ENCODE measurements at regions not wholly inside any gene's neighbourhood (a gene's known extent, or its start where the extent isn't known, plus 50 kb on each side); places are given as distances from the start of the nearest gene placed in this dataset.
"Not testable (repeated sequence)": the region's sequence is repeated elsewhere in the genome, so short reads cannot be mapped to it uniquely, and the experiment has no call there.

- DNase-seq: no peak
These were observed 82.4 kb upstream of the MAGI3 start for GRCh38 chr1:113307771-113308445.

- not testable (repeated sequence) for DNase-seq
These were observed 77.7 kb upstream of the MAGI3 start for GRCh38 chr1:113312651-113313050.

DNA sequence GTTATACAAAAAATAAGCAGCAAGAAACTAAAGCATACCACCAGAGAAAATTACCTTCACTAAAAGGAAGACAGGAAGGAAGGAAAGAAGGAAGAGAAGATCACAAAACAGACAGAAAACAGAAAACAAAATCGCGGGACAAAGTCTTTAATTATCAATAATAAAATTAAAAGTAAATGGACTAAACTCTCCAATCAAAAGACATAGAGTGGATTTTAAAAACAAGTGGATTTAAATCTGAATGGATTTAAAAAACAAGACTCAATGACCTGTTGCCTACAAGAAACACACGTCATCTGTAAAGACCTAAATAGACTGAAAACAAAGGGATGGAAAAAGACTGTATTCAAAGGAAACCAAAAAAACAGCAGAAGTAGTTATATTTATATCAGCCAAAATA lies 75.7 kb upstream of the MAGI3 start:
- no peak for DNase-seq

DNA sequence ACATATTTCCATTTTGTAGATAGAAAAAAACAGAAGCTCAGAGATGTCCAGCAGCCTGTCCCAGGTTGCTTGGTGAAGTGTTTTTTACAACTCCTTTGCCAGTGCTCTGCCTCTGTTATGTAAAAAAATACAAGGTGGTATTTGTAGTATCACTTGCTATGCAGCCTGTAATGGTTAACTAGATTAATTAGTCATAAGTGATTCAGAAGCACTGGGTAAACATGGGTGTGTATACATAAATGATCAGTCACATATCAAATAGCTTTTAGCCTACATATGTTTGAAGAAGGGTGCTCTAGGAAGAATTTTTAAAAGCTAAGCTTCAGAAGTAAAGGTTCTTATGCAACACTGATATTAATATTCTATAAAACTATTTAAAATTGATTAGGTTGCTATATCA lies 70.0 kb upstream of the MAGI3 start:
- DNase-seq: no peak

- no peak for DNase-seq
These were observed 69.2 kb upstream of the MAGI3 start for GRCh38 chr1:113320972-113321680.

DNA sequence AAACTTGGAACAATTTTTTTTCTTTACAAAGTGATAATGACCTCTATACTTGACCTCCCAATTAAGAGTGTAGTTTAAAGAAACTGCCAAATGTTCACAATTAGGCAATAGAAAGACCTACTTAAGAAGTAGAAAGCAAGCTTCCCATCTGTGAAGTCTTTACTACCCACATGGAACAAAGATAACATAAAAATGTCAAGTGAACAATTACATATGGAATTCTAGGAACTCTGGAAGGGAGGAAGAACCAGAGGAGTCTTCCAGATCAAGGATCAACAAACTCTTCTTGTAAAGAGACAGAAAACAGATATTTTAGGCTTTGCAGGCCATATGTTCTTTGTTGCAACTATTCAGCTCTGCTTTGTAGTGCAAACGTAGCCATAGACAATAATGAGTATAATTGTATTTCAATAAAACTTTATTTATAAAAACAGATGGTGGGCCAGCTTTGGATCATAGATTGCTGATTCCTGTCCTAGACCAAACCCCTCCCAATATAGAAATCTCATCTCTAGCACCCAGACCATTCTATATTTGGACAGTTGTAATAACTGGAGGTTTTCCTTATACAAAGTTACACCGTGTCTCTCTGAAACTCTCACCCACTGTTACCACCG lies 68.4 kb upstream of the MAGI3 start:
- DNase-seq: no peak

DNA sequence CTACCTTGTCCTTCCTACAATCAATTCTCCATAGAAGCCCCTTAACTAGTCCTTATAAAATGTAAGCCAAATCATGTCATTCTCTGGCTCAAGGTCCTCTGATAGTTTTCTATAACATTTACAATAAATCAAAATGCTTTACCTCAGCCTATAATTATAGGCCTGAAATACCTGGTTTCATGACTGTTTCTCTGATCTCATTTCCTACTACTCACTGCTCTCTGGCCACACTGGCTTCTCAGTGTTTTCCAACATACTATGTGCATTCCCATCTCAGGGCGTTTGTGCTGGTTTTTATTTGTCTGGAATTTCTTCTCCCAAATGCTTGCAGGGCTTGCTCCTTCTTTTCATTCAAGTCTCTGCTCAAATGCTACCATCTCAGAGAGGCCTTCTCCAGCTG lies 67.9 kb upstream of the MAGI3 start:
- no peak for DNase-seq

DNA sequence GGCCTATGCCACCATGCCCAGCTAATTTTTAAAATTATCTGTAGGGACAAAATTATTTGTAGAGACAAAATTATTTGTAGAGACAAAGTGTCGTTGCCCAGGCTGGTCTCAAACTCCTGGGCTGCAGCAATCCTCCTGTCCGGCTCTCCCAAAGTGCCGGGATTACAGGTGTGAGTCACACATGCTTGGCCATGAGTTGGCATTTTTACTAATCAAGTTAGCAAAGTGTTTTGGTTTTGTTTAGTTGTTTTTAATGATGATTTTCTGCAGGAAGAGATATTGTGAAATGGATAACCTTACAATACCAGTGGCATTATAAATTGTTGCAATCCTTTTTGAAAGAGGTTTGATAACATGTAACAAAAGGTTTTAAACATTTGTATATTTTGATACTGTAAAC lies 65.3 kb upstream of the MAGI3 start:
- no peak for DNase-seq

- no peak for DNase-seq
These were observed 63.3 kb upstream of the MAGI3 start for GRCh38 chr1:113326976-113327375.

DNA sequence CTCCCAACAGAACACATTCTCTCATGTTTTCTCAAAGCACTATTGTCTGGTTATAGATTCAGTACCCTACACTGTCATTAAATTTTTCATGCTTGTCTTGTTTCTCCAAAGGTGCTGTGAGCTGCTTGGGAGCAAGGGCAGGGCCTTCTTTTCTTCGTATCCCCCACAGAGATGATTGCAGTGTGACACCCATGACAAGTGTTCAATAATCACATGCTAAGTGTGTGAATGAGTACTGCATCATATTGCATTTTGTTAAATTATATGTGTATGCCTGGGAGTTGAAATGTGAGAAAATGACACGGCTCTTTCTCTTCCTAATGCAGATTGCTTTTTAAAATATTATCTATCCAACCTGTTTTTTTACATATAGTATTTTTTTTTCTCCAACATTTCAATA lies 57.3 kb upstream of the MAGI3 start:
- no peak for DNase-seq

GRCh38 chr1:113340038-113340437 lies 50.3 kb upstream of the MAGI3 start:
- DNase-seq: no peak

All from NCI-H510A (cell line).